Muscle of leg (tissue), 3 donors: ENCODE measurements at regions not wholly inside any gene's neighbourhood (a gene's known extent, or its start where the extent isn't known, plus 50 kb on each side); places are given as distances from the start of the nearest gene placed in this dataset.
"Not testable (repeated sequence)": the region's sequence is repeated elsewhere in the genome, so short reads cannot be mapped to it uniquely, and the experiment has no call there.

Experiments used
- DNase-seq: peaks from one replicate; pipeline ENCODE4 v3.0.0; 2013
- H3K27ac ChIP-seq: one replicate; pipeline ENCODE4 v1.5.1; 2013; ENCODE audit warnings: mild to moderate bottlenecking, low read length, control low read depth
- H3K27me3 ChIP-seq: one replicate; pipeline ENCODE4 v1.6.1; 2013; ENCODE audit warnings: low read length; ENCODE audit not compliant: control insufficient read depth, insufficient read depth
- H3K36me3 ChIP-seq: one replicate; pipeline ENCODE4 v1.6.1; 2013; ENCODE audit warnings: low read length; ENCODE audit not compliant: control insufficient read depth, insufficient read depth
- H3K4me1 ChIP-seq: one replicate; pipeline ENCODE4 v1.6.1; 2013; ENCODE audit warnings: low read length; ENCODE audit not compliant: control insufficient read depth, insufficient read depth
- H3K4me3 ChIP-seq: one replicate; pipeline ENCODE4 v1.5.1; 2013; ENCODE audit warnings: low read length, control low read depth
- H3K9me3 ChIP-seq: replicated peaks from 2 replicates; pipeline ENCODE4 v1.6.1; 2013; ENCODE audit warnings: low read depth, low read length; ENCODE audit not compliant: control insufficient read depth
- WGBS: methylation state at CpG from one replicate; pipeline ENCODE4 v1.1.5; 2013; ENCODE audit warnings: missing lambda C conversion rate; ENCODE audit not compliant: insufficient coverage; 5-methylcytosine and 5-hydroxymethylcytosine counted together

DNA sequence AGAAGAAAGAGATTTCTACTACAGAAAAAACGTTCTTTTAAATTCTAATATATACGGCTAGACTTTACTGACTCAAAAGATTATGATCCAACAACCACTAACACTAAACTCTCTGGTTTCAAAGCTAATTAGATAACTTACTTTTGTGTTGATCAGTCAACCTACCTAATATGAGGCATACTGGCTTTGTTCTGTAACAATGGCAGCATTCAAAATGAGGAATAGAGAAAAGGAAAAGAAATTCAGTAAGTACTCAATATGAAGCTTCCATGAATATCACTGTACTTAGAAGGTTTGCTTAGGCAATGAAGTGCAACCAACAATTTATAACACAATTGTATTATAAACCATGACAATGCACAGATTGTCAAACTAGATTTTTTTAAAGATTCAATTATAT lies 430.5 kb upstream of the PMFBP1 start:
- no CpG with 5 or more reads among the region's 2 CpGs for WGBS

GRCh38 chr16:72598696-72599095 lies 426.7 kb upstream of the PMFBP1 start:
- no peak overlapping the region for H3K27ac ChIP-seq

More for the DNA sequence above, 430.5 kb upstream of the PMFBP1 start:
- no peaks in the 10 kb centered on the region for H3K36me3 ChIP-seq
- H3K4me1 ChIP-seq, result no peaks in the 10 kb centered on the region
- H3K27ac ChIP-seq, result no peak overlapping the region
- no peaks in the 10 kb centered on the region for H3K27me3 ChIP-seq
- H3K9me3 ChIP-seq, result no peaks in the 10 kb centered on the region
- DNase-seq, result no peak
- H3K4me3 ChIP-seq, result no peak overlapping the region

DNA sequence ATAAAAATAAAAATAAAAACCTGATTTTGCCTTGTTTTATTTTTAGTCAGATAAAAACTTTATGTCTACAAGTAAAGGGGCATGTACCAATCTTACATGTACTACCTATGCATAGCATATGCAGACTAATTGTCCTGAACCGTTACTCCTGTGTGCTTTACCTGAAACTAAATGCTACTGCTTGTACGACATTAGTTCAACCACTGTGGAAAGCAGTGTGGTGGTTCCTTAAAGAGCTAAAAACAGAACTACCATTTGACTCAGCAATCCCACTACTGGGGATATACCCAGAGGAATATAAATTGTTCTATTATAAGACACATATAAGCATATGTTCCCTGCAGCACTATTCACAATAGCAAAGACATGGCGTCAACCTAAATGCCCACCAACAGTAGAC lies 426.0 kb upstream of the PMFBP1 start:
- WGBS, result no CpG with 5 or more reads among the region's 3 CpGs
- DNase-seq, result no peak
- Histone ChIP-seq H3K4me1 (no peaks in the 10 kb centered on the region), H3K36me3 (no peaks in the 10 kb centered on the region), H3K27ac (no peak overlapping the region), H3K27me3 (no peaks in the 10 kb centered on the region), H3K9me3 (no peaks in the 10 kb centered on the region), H3K4me3 (no peak overlapping the region)

More at GRCh38 chr16:72598696-72599095, 426.7 kb upstream of the PMFBP1 start:
- no peaks in the 10 kb centered on the region for H3K27me3 ChIP-seq
- H3K36me3 ChIP-seq, result no peaks in the 10 kb centered on the region
- no peak overlapping the region for H3K4me3 ChIP-seq
- H3K9me3 ChIP-seq, result no peaks in the 10 kb centered on the region
- no peaks in the 10 kb centered on the region for H3K4me1 ChIP-seq
- DNase-seq, result no peak

- no peaks in the 10 kb centered on the region for H3K27me3 ChIP-seq
- no peak for DNase-seq
- H3K4me1 ChIP-seq, result no peaks in the 10 kb centered on the region
- no peak overlapping the region for H3K4me3 ChIP-seq
- no peaks in the 10 kb centered on the region for H3K36me3 ChIP-seq
- WGBS, result no CpG with 5 or more reads among the region's 3 CpGs
- no peaks in the 10 kb centered on the region for H3K9me3 ChIP-seq
- H3K27ac ChIP-seq, result no peak overlapping the region
Observed at GRCh38 chr16:72596373-72596772, 424.4 kb upstream of the PMFBP1 start.

- Histone ChIP-seq H3K36me3 (no peaks in the 10 kb centered on the region), H3K4me1 (no peaks in the 10 kb centered on the region), H3K27ac (no peak overlapping the region), H3K27me3 (no peaks in the 10 kb centered on the region), H3K9me3 (no peaks in the 10 kb centered on the region), H3K4me3 (no peak overlapping the region)
- WGBS, result no CpG with 5 or more reads among the region's 2 CpGs
- DNase-seq, result peak; percentile 37
Observed at GRCh38 chr16:72590151-72590937, 418.4 kb upstream of the PMFBP1 start.

GRCh38 chr16:72588551-72588950 lies 416.6 kb upstream of the PMFBP1 start:
- H3K27me3 ChIP-seq, result no peaks in the 10 kb centered on the region
- H3K9me3 ChIP-seq, result no peaks in the 10 kb centered on the region
- H3K4me1 ChIP-seq, result no peaks in the 10 kb centered on the region
- no peak overlapping the region for H3K27ac ChIP-seq
- no peak for DNase-seq
- no peak overlapping the region for H3K4me3 ChIP-seq
- no peaks in the 10 kb centered on the region for H3K36me3 ChIP-seq
- no CpG with 5 or more reads among the region's 2 CpGs for WGBS

DNA sequence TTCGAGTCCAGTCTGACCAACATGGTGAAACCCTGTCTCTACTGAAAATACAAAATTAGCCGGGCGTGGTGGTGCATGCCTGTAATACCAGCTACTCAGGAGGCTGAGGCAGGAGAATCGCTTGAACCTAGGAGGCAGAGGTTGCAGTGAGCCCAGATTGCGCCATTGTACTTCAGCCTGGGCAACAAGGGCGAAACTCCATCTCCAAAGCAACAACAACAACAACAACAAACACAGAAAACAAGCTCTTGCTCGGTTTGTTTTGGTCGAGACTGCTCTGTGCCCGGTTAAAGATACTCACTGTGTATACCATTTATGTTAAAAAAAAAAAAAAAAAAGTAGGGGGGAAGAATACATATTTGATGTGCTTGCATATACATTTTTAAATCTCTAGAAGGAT lies 406.1 kb upstream of the PMFBP1 start:
- not testable (repeated sequence) for DNase-seq, H3K27me3 ChIP-seq, H3K36me3 ChIP-seq, H3K27ac ChIP-seq, H3K4me3 ChIP-seq, H3K4me1 ChIP-seq, H3K9me3 ChIP-seq
- WGBS, result 88% methylated on average over 4 of the region's 9 CpGs

- no peak overlapping the region for H3K27ac ChIP-seq
- no CpG with 5 or more reads among the region's 3 CpGs for WGBS
- peaks cover 2% of the 10 kb centered on the region for H3K9me3 ChIP-seq
- H3K36me3 ChIP-seq, result no peaks in the 10 kb centered on the region
- no peak overlapping the region for H3K4me3 ChIP-seq
- no peaks in the 10 kb centered on the region for H3K4me1 ChIP-seq
- no peak for DNase-seq
- H3K27me3 ChIP-seq, result no peaks in the 10 kb centered on the region
Observed at GRCh38 chr16:72576189-72576588, 404.2 kb upstream of the PMFBP1 start.

DNA sequence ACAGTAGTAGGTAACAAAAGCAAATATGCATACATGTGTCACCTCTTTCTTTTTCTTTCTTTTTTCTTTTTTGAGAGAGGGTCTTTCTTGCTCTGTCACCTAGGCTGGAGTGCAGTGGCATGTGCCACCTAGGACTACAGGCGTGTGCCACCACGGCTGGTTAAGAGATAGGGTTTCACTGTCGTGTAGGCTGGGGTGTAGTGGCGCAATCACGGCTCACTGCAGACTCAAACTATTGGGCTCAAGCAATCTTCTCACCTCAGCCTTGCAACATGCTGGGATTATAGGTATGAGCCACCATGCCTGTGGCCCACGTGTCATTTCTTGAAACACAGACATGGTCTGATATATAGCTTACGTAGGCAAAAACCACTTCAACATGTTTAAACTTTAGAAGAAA lies 397.7 kb upstream of the PMFBP1 start:
- H3K4me1 ChIP-seq, result no peaks in the 10 kb centered on the region
- no CpG with 5 or more reads among the region's 7 CpGs for WGBS
- H3K27me3 ChIP-seq, result no peaks in the 10 kb centered on the region
- no peak for DNase-seq
- no peak overlapping the region for H3K4me3 ChIP-seq
- H3K9me3 ChIP-seq, result no peaks in the 10 kb centered on the region
- no peak overlapping the region for H3K27ac ChIP-seq
- H3K36me3 ChIP-seq, result no peaks in the 10 kb centered on the region

DNA sequence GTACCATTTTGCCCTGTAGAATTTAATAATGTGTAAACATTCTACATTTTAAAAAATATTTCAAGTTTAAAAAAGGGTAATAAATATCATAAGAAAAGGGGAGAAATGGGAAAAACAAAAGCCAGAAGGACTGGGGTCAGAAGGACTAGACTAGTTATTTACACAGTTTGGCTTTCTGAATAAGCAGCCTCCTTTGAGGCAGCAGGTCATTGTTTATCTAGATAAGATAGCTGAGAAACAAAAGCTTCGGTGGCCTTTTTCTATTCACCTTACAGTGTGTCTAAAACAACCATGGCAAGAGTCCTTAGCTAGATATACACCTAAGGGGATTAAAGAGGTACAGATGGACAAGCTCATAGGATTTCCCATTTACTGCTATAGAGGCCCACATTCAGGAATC lies 396.5 kb upstream of the PMFBP1 start:
- H3K4me1 ChIP-seq, result no peaks in the 10 kb centered on the region
- H3K27ac ChIP-seq, result no peak overlapping the region
- H3K9me3 ChIP-seq, result no peaks in the 10 kb centered on the region
- no peak for DNase-seq
- H3K27me3 ChIP-seq, result no peaks in the 10 kb centered on the region
- no CpG with 5 or more reads among the region's 1 CpG for WGBS
- no peaks in the 10 kb centered on the region for H3K36me3 ChIP-seq
- H3K4me3 ChIP-seq, result no peak overlapping the region

GRCh38 chr16:72566174-72566573 lies 394.2 kb upstream of the PMFBP1 start:
- no peak for DNase-seq
- H3K9me3 ChIP-seq, result no peaks in the 10 kb centered on the region
- H3K4me1 ChIP-seq, result no peaks in the 10 kb centered on the region
- H3K36me3 ChIP-seq, result no peaks in the 10 kb centered on the region
- WGBS, result no CpG with 5 or more reads among the region's 1 CpG
- H3K27ac ChIP-seq, result no peak overlapping the region
- no peak overlapping the region for H3K4me3 ChIP-seq
- H3K27me3 ChIP-seq, result no peaks in the 10 kb centered on the region
